ENCODE measurements at regions not wholly inside any gene's neighbourhood (a gene's known extent, or its start where the extent isn't known, plus 50 kb on each side); places are given as distances from the start of the nearest gene placed in this dataset.
A peak's percentile ranks its signal among the peaks of the same experiment; 100 is the strongest.

DNA sequence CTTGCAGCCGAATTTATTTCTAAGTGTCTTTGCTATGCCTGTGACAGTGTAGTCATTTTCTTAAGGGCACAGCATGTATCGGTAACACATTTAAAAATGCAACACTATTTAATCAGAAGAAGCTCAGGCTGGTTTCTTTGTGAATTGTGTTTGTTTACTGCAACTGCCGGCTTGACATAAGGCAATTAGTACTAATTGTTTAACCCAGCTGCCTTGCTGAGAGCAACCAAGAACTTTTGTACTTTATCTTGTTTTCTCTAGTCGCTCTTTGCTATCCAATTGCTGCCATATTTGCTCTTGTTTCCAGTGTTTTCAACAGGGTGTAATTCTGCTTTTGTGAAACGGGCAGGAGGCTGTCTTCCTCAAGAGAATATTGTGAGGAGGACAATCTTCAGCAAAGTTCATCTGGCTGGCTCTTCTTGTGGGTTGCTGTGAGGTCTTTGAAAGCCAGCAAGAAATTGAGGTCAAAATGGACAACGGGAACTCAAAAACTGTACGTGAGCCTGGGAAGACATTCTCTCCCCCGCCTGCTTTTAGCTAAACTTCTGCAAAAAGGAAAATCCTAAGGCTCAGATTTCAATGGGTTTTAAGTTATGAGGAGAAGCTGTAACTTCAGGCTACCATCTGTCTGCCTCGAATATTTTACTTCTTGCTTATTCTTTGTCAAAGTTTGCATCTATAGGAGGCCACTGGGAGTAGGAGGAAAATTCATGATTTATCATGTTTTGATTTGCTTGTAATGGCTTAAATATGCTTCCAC, 75.8 kb upstream of the TSHZ3 start:
- Histone ChIP-seq H4K20me1 (ENCODE audit: insufficient read depth, low read length) (no peaks in the 10 kb centered on the region), H3K4me1 (ENCODE audit: insufficient read depth, low read length) (no peaks in the 10 kb centered on the region), H3K4me2 (ENCODE audit: insufficient read depth, low read length) (no peak overlapping the region), H3K9me3 (ENCODE audit: low read depth, low read length) (no peaks in the 10 kb centered on the region), H3K27me3 (ENCODE audit: insufficient read depth, low read length) (peaks cover 16% of the 10 kb centered on the region), H3K27ac (ENCODE audit: low read depth, low read length) (no peak overlapping the region), H3K4me3 (ENCODE audit: insufficient read depth, low read length) (no peak overlapping the region), H3K36me3 (ENCODE audit: insufficient read depth, low read length) (no peaks in the 10 kb centered on the region), H3K79me2 (ENCODE audit: insufficient read depth, low read length) (no peaks in the 10 kb centered on the region), H2AFZ (ENCODE audit: low read length) (peak overlapping the region; percentile 1)
- DNase-seq (ENCODE audit: insufficient read length, low spot score, missing footprints), result no peak
- TF ChIP-seq, protein P1, sequence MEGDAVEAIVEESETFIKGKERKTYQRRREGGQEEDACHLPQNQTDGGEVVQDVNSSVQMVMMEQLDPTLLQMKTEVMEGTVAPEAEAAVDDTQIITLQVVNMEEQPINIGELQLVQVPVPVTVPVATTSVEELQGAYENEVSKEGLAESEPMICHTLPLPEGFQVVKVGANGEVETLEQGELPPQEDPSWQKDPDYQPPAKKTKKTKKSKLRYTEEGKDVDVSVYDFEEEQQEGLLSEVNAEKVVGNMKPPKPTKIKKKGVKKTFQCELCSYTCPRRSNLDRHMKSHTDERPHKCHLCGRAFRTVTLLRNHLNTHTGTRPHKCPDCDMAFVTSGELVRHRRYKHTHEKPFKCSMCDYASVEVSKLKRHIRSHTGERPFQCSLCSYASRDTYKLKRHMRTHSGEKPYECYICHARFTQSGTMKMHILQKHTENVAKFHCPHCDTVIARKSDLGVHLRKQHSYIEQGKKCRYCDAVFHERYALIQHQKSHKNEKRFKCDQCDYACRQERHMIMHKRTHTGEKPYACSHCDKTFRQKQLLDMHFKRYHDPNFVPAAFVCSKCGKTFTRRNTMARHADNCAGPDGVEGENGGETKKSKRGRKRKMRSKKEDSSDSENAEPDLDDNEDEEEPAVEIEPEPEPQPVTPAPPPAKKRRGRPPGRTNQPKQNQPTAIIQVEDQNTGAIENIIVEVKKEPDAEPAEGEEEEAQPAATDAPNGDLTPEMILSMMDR (IDR thresholded peaks at IDR 0.05; ENCODE audit: extremely low read depth, low read depth, low read length), result no peak

DNA sequence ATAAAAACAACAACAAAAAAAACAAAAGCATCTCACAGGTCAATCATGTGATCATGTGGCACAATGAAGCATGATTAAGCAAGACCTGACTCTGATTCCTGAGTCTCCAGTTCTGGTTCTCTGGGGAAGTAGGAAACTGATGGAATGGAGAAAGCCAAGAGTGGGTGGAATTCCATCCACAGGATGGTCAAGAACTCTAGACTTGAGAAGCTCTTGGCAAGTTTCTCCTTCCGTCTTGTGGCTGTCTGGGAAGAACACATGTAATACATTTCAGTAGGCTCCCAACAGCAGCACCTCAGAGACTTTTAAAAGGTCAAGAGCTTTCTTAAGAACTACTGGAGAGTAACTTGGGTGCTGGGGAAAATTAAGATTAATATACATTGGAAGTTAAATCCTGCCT, 78.6 kb upstream of the TSHZ3 start:
- no peaks in the 10 kb centered on the region for H3K36me3 ChIP-seq (ENCODE audit: insufficient read depth, low read length)
- no peaks in the 10 kb centered on the region for H3K9me3 ChIP-seq (ENCODE audit: low read depth, low read length)
- no peak overlapping the region for H2AFZ ChIP-seq (ENCODE audit: low read length)
- no peak overlapping the region for H3K4me2 ChIP-seq (ENCODE audit: insufficient read depth, low read length)
- TF ChIP-seq, protein P1 (IDR thresholded peaks at IDR 0.05; ENCODE audit: extremely low read depth, low read depth, low read length), result no peak
- no peaks in the 10 kb centered on the region for H3K4me1 ChIP-seq (ENCODE audit: insufficient read depth, low read length)
- H3K27me3 ChIP-seq (ENCODE audit: insufficient read depth, low read length), result no peaks in the 10 kb centered on the region
- DNase-seq (ENCODE audit: insufficient read length, low spot score, missing footprints), result no peak
- H4K20me1 ChIP-seq (ENCODE audit: insufficient read depth, low read length), result no peaks in the 10 kb centered on the region
- H3K4me3 ChIP-seq (ENCODE audit: insufficient read depth, low read length), result no peak overlapping the region
- no peak overlapping the region for H3K27ac ChIP-seq (ENCODE audit: low read depth, low read length)
- no peaks in the 10 kb centered on the region for H3K79me2 ChIP-seq (ENCODE audit: insufficient read depth, low read length)

DNA sequence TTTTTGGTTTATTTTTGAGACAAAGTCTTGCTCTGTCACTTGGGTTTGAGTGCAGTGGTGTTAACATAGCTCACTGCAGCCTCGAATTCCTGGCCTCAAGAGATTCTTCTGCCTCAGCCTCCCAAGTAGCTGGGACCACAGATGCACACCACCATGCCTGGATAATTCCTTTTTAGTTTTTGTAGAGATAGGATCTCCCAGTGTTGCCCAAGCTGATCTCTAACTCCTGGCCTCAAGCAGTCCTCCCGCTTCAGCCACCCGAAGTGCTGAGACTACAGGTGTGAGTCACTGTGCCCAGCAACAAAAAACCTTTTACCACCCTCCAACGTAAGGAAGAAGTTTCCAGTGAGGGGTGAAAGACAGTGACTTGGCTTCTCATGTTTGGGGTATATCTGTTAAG, 81.1 kb upstream of the TSHZ3 start:
- Histone ChIP-seq H3K27ac (ENCODE audit: low read depth, low read length) (no peak overlapping the region), H3K4me3 (ENCODE audit: insufficient read depth, low read length) (no peak overlapping the region), H4K20me1 (ENCODE audit: insufficient read depth, low read length) (no peaks in the 10 kb centered on the region), H3K4me2 (ENCODE audit: insufficient read depth, low read length) (no peak overlapping the region), H3K36me3 (ENCODE audit: insufficient read depth, low read length) (no peaks in the 10 kb centered on the region), H3K27me3 (ENCODE audit: insufficient read depth, low read length) (no peaks in the 10 kb centered on the region), H3K4me1 (ENCODE audit: insufficient read depth, low read length) (no peaks in the 10 kb centered on the region), H3K9me3 (ENCODE audit: low read depth, low read length) (no peaks in the 10 kb centered on the region), H3K79me2 (ENCODE audit: insufficient read depth, low read length) (no peaks in the 10 kb centered on the region), H2AFZ (ENCODE audit: low read length) (no peak overlapping the region)
- no peak for DNase-seq (ENCODE audit: insufficient read length, low spot score, missing footprints)
- TF ChIP-seq, protein P1 (IDR thresholded peaks at IDR 0.05; ENCODE audit: extremely low read depth, low read depth, low read length), result no peak

DNA sequence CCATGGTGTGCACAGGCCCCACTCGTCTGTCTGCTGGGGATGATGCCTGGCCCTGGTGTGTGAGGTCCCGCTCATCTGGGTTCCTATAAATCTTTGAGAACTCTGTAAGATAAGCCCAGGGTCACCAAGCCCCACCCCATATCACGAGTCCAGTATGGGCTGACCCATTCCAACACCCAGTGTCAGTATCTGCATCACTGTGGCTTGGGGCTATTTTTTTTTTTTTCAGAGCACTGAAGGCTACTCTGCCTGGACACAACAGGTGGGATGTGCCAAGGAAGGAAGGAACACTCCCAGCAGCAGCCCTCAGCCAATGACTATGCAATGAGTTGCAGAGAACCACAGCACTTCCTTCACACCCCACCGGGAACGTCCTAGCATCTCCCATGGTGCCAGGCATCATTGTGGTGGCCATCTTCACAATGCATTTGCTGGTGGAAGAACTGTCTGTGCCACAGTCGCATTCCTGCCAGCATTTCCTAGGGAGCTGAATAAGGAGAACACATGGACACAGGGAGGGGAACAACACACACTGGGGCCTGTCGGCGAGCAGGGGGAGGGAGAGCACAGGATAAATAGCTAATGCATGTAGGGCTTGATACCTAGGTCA, 83.1 kb upstream of the TSHZ3 start:
- no peak overlapping the region for H3K27ac ChIP-seq (ENCODE audit: low read depth, low read length)
- H3K9me3 ChIP-seq (ENCODE audit: low read depth, low read length), result no peaks in the 10 kb centered on the region
- no peaks in the 10 kb centered on the region for H3K27me3 ChIP-seq (ENCODE audit: insufficient read depth, low read length)
- TF ChIP-seq, protein P1 (IDR thresholded peaks at IDR 0.05; ENCODE audit: extremely low read depth, low read depth, low read length), result no peak
- no peak overlapping the region for H3K4me2 ChIP-seq (ENCODE audit: insufficient read depth, low read length)
- H3K4me3 ChIP-seq (ENCODE audit: insufficient read depth, low read length), result no peak overlapping the region
- no peaks in the 10 kb centered on the region for H3K36me3 ChIP-seq (ENCODE audit: insufficient read depth, low read length)
- H2AFZ ChIP-seq (ENCODE audit: low read length), result no peak overlapping the region
- DNase-seq (ENCODE audit: insufficient read length, low spot score, missing footprints), result no peak
- peaks cover 9% of the 10 kb centered on the region for H3K4me1 ChIP-seq (ENCODE audit: insufficient read depth, low read length)
- H4K20me1 ChIP-seq (ENCODE audit: insufficient read depth, low read length), result no peaks in the 10 kb centered on the region
- no peaks in the 10 kb centered on the region for H3K79me2 ChIP-seq (ENCODE audit: insufficient read depth, low read length)

Measured in osteoblast (primary cell).